ENCODE measurements at regions not wholly inside any gene's neighbourhood (a gene's known extent, or its start where the extent isn't known, plus 50 kb on each side); places are given as distances from the start of the nearest gene placed in this dataset.

- Histone ChIP-seq H3K9me2 (replicated peaks; ENCODE audit: insufficient read depth, low read length) (no peaks in the 10 kb centered on the region), H3K79me2 (ENCODE audit: insufficient read depth, low read length) (no peaks in the 10 kb centered on the region), H3K27me3 (ENCODE audit: low read length) (no peaks in the 10 kb centered on the region), H3K36me3 (ENCODE audit: low read length) (no peaks in the 10 kb centered on the region), H3K27ac (ENCODE audit: low read depth, low read length) (no peak overlapping the region), H3F3A (ENCODE audit: insufficient read depth) (no peaks in the 10 kb centered on the region), H3K9ac (ENCODE audit: low read length) (no peak overlapping the region), H3K4me2 (ENCODE audit: low read depth, low read length, poor library complexity, severe bottlenecking) (no peak overlapping the region), H3K9me3 (ENCODE audit: insufficient read depth, low read length) (no peaks in the 10 kb centered on the region), H2AFZ (ENCODE audit: low read depth, low read length, severe bottlenecking) (no peak overlapping the region), H3K4me3 (ENCODE audit: insufficient read depth, low read length, poor library complexity, severe bottlenecking) (no peak overlapping the region), H4K20me1 (ENCODE audit: low read depth, low read length) (no peaks in the 10 kb centered on the region)
- no peak for TF ChIP-seq CTCF (IDR thresholded peaks at IDR 0.05; ENCODE audit: insufficient read depth, low read length, poor library complexity, severe bottlenecking)
- no peak for TF ChIP-seq EZH2phosphoT487 (conservative IDR thresholded peaks at IDR 0.05; ENCODE audit: low read length)
Measured at GRCh38 chr5:89869346-89869745, 540.2 kb downstream of the CETN3 start.

GRCh38 chr5:89866410-89866809 is 543.1 kb downstream of the CETN3 start:
- Histone ChIP-seq H3K4me2 (ENCODE audit: low read depth, low read length, poor library complexity, severe bottlenecking) (no peak overlapping the region), H3K36me3 (ENCODE audit: low read length) (no peaks in the 10 kb centered on the region), H3K9me2 (replicated peaks; ENCODE audit: insufficient read depth, low read length) (no peaks in the 10 kb centered on the region), H3K9ac (ENCODE audit: low read length) (no peak overlapping the region), H3K27me3 (ENCODE audit: low read length) (no peaks in the 10 kb centered on the region), H3K27ac (ENCODE audit: low read depth, low read length) (no peak overlapping the region), H2AFZ (ENCODE audit: low read depth, low read length, severe bottlenecking) (no peak overlapping the region), H3K79me2 (ENCODE audit: insufficient read depth, low read length) (no peaks in the 10 kb centered on the region), H3K4me3 (ENCODE audit: insufficient read depth, low read length, poor library complexity, severe bottlenecking) (no peak overlapping the region), H3F3A (ENCODE audit: insufficient read depth) (no peaks in the 10 kb centered on the region), H3K9me3 (ENCODE audit: insufficient read depth, low read length) (no peaks in the 10 kb centered on the region), H4K20me1 (ENCODE audit: low read depth, low read length) (no peaks in the 10 kb centered on the region)
- TF ChIP-seq CTCF (IDR thresholded peaks at IDR 0.05; ENCODE audit: insufficient read depth, low read length, poor library complexity, severe bottlenecking) (no peak), EZH2phosphoT487 (conservative IDR thresholded peaks at IDR 0.05; ENCODE audit: low read length) (no peak)

- Histone ChIP-seq H3K27ac (ENCODE audit: low read depth, low read length) (no peak overlapping the region), H3K27me3 (ENCODE audit: low read length) (no peaks in the 10 kb centered on the region), H3K4me2 (ENCODE audit: low read depth, low read length, poor library complexity, severe bottlenecking) (no peak overlapping the region), H3K9me3 (ENCODE audit: insufficient read depth, low read length) (no peaks in the 10 kb centered on the region), H3K36me3 (ENCODE audit: low read length) (no peaks in the 10 kb centered on the region), H3F3A (ENCODE audit: insufficient read depth) (no peaks in the 10 kb centered on the region), H2AFZ (ENCODE audit: low read depth, low read length, severe bottlenecking) (no peak overlapping the region), H4K20me1 (ENCODE audit: low read depth, low read length) (no peaks in the 10 kb centered on the region), H3K9ac (ENCODE audit: low read length) (no peak overlapping the region), H3K4me3 (ENCODE audit: insufficient read depth, low read length, poor library complexity, severe bottlenecking) (no peak overlapping the region), H3K79me2 (ENCODE audit: insufficient read depth, low read length) (no peaks in the 10 kb centered on the region), H3K9me2 (replicated peaks; ENCODE audit: insufficient read depth, low read length) (no peaks in the 10 kb centered on the region)
- TF ChIP-seq CTCF (IDR thresholded peaks at IDR 0.05; ENCODE audit: insufficient read depth, low read length, poor library complexity, severe bottlenecking) = no peak
Measured at GRCh38 chr5:89864941-89865340, 544.6 kb downstream of the CETN3 start.

GRCh38 chr5:89857790-89858189 is 551.8 kb downstream of the CETN3 start:
- H3K27me3 ChIP-seq (ENCODE audit: low read length) = no peaks in the 10 kb centered on the region
- H3K4me3 ChIP-seq (ENCODE audit: insufficient read depth, low read length, poor library complexity, severe bottlenecking) = no peak overlapping the region
- no peak overlapping the region for H3K4me2 ChIP-seq (ENCODE audit: low read depth, low read length, poor library complexity, severe bottlenecking)
- H4K20me1 ChIP-seq (ENCODE audit: low read depth, low read length) = no peaks in the 10 kb centered on the region
- no peaks in the 10 kb centered on the region for H3K9me2 ChIP-seq (replicated peaks; ENCODE audit: insufficient read depth, low read length)
- TF ChIP-seq EZH2phosphoT487 (conservative IDR thresholded peaks at IDR 0.05; ENCODE audit: low read length) = no peak
- no peak for TF ChIP-seq CTCF (IDR thresholded peaks at IDR 0.05; ENCODE audit: insufficient read depth, low read length, poor library complexity, severe bottlenecking)
- H3K79me2 ChIP-seq (ENCODE audit: insufficient read depth, low read length) = no peaks in the 10 kb centered on the region
- no peaks in the 10 kb centered on the region for H3K9me3 ChIP-seq (ENCODE audit: insufficient read depth, low read length)
- H3K36me3 ChIP-seq (ENCODE audit: low read length) = no peaks in the 10 kb centered on the region
- no peak overlapping the region for H3K27ac ChIP-seq (ENCODE audit: low read depth, low read length)
- no peak overlapping the region for H2AFZ ChIP-seq (ENCODE audit: low read depth, low read length, severe bottlenecking)
- no peaks in the 10 kb centered on the region for H3F3A ChIP-seq (ENCODE audit: insufficient read depth)
- no peak overlapping the region for H3K9ac ChIP-seq (ENCODE audit: low read length)

All from SU-DHL-6 (cell line).